DND-41 (cell line): ENCODE measurements at regions not wholly inside any gene's neighbourhood (a gene's known extent, or its start where the extent isn't known, plus 50 kb on each side); places are given as distances from the start of the nearest gene placed in this dataset.

Experiments
- ATAC-seq: fragments of 200-7000 bp; cut with Tn5 transposase; 3 replicates; pipeline ENCODE4 v1.9.1; 2021; ENCODE audit warnings: low read depth; ENCODE audit not compliant: insufficient read depth
- DNase-seq: peaks from one replicate; pipeline ENCODE4 v3.0.0-alpha.2; 2020
- H2AFZ ChIP-seq: 2 replicates; pipeline ENCODE4 v1.6.0; 2012; ENCODE audit warnings: low read depth, low read length
- H3K27ac ChIP-seq: 2 replicates; pipeline ENCODE4 v1.5.1; 2012; ENCODE audit warnings: low read length, inconsistent platforms
- H3K27me3 ChIP-seq: fragments of 200-600 bp; sonication (generic); 2 replicates; pipeline ENCODE4 v1.6.0; 2012; ENCODE audit warnings: low read length, mild to moderate bottlenecking, inconsistent platforms; ENCODE audit not compliant: insufficient read depth, poor library complexity
- H3K36me3 ChIP-seq: 2 replicates; pipeline ENCODE4 v1.5.1; 2012; ENCODE audit warnings: low read length, inconsistent platforms; ENCODE audit not compliant: insufficient read depth
- H3K4me1 ChIP-seq: 2 replicates; pipeline ENCODE4 v1.5.1; 2012; ENCODE audit warnings: mild to moderate bottlenecking, low read length; ENCODE audit not compliant: insufficient read depth
- H3K4me2 ChIP-seq: 2 replicates; pipeline ENCODE4 v1.6.0; 2012; ENCODE audit warnings: mild to moderate bottlenecking, moderate library complexity, low read length, inconsistent platforms; ENCODE audit not compliant: insufficient read depth
- H3K4me3 ChIP-seq, 2 experiments: fragments of 200-600 bp in 1 of 2; shearing (Covaris generic) in 1 of 2; 2 replicates each; pipeline ENCODE4 v1.5.1; 2012 to 2016; ENCODE audit warnings: inconsistent platforms in 2 of 2, low read length in 2 of 2, mild to moderate bottlenecking in 2 of 2, low read depth in 1 of 2, moderate library complexity in 1 of 2
- H3K79me2 ChIP-seq: 2 replicates; pipeline ENCODE4 v1.6.0; 2012; ENCODE audit warnings: low read length, inconsistent platforms; ENCODE audit not compliant: insufficient read depth
- H3K9ac ChIP-seq: 2 replicates; pipeline ENCODE4 v1.6.0; 2012; ENCODE audit warnings: low read depth, mild to moderate bottlenecking, inconsistent platforms, low read length, moderate library complexity
- H3K9me3 ChIP-seq: 2 replicates; pipeline ENCODE4 v1.5.1; 2012; ENCODE audit warnings: low read length, moderate library complexity, mild to moderate bottlenecking, inconsistent platforms; ENCODE audit not compliant: insufficient read depth, severe bottlenecking
- H4K20me1 ChIP-seq: 2 replicates; pipeline ENCODE4 v1.6.0; 2012; ENCODE audit warnings: low read length; ENCODE audit not compliant: insufficient read depth
- CTCF ChIP-seq: IDR thresholded peaks from 2 replicates; pipeline ENCODE4 v1.5.1; 2012; ENCODE audit warnings: borderline replicate concordance, low read length, moderate library complexity, mild to moderate bottlenecking; ENCODE audit not compliant: poor library complexity, severe bottlenecking; ENCODE audit errors: extremely low read depth
- EZH2 ChIP-seq: IDR thresholded peaks from 3 replicates; pipeline ENCODE4 v1.6.1; 2012; ENCODE audit warnings: borderline replicate concordance, low read depth, mild to moderate bottlenecking, moderate library complexity, low read length, inconsistent platforms; ENCODE audit not compliant: severe bottlenecking

GRCh38 chr7:53111031-53111430 lies 75.6 kb downstream of the POM121L12 start:
- TF ChIP-seq CTCF (no peak), EZH2 (no peak)
- Histone ChIP-seq H3K9ac (no peak overlapping the region), H2AFZ (no peak overlapping the region), H3K36me3 (no peaks in the 10 kb centered on the region), H3K9me3 (no peaks in the 10 kb centered on the region), H3K4me3 (no peak overlapping the region), H4K20me1 (no peaks in the 10 kb centered on the region), H3K4me2 (no peak overlapping the region), H3K27ac (no peak overlapping the region), H3K79me2 (no peaks in the 10 kb centered on the region), H3K27me3 (no peaks in the 10 kb centered on the region), H3K4me1 (no peaks in the 10 kb centered on the region)
- no peak for ATAC-seq
- no peak for DNase-seq

DNA sequence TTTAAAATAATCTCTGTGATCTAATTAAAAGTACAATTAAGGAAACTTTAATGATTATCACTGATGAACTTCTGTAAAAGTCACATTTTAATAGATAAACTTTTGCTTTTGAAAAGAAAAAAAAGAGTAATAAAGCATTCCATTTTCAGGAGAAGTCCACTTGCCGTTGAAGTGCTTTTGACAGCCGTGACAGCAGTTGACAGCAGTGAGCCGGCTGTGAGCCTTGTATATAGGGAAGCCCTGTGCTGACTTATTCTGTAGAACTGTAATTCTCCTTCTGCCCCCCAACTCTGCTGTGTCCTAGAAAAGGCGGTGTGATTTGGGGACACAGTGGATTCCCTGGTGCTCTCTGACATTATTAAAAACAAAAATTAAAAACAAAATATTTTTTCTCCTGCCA lies 78.0 kb downstream of the POM121L12 start:
- no peak overlapping the region for H3K9ac ChIP-seq
- ATAC-seq: no peak
- H3K9me3 ChIP-seq: no peaks in the 10 kb centered on the region
- H3K4me3 ChIP-seq: no peak overlapping the region
- no peaks in the 10 kb centered on the region for H4K20me1 ChIP-seq
- TF ChIP-seq EZH2 (no peak), CTCF (no peak)
- H3K4me1 ChIP-seq: no peaks in the 10 kb centered on the region
- H3K36me3 ChIP-seq: no peaks in the 10 kb centered on the region
- no peaks in the 10 kb centered on the region for H3K79me2 ChIP-seq
- no peaks in the 10 kb centered on the region for H3K27me3 ChIP-seq
- H2AFZ ChIP-seq: no peak overlapping the region
- no peak overlapping the region for H3K27ac ChIP-seq
- H3K4me2 ChIP-seq: no peak overlapping the region
- DNase-seq: no peak

DNA sequence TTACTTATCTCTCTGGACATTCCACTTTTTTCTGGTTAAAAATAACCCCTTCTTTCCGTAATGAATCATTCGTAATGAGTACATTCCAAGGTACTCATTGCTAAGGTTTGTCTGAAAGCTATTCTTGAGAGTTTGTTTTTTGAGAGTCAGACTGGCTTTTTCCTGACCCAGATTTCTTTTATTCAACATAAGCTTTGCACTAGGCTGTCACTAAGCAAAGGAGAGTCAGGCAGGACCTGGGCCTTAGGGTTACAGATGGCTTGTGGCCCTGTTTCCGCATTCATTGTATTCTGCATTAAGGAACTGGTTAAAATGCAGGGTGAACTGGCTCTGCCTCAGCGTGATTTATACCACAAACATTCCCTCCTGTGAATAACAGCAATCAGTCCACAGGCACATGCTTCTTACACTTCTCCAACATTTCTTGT lies 84.1 kb downstream of the POM121L12 start:
- Histone ChIP-seq H3K36me3 (no peaks in the 10 kb centered on the region), H3K9ac (no peak overlapping the region), H4K20me1 (no peaks in the 10 kb centered on the region), H3K4me1 (no peaks in the 10 kb centered on the region), H3K4me2 (no peak overlapping the region), H3K4me3 (no peak overlapping the region), H3K79me2 (no peaks in the 10 kb centered on the region), H2AFZ (no peak overlapping the region), H3K9me3 (no peaks in the 10 kb centered on the region), H3K27me3 (no peaks in the 10 kb centered on the region), H3K27ac (no peak overlapping the region)
- TF ChIP-seq EZH2 (no peak), CTCF (no peak)
- DNase-seq (no peak), ATAC-seq (no peak)

DNA sequence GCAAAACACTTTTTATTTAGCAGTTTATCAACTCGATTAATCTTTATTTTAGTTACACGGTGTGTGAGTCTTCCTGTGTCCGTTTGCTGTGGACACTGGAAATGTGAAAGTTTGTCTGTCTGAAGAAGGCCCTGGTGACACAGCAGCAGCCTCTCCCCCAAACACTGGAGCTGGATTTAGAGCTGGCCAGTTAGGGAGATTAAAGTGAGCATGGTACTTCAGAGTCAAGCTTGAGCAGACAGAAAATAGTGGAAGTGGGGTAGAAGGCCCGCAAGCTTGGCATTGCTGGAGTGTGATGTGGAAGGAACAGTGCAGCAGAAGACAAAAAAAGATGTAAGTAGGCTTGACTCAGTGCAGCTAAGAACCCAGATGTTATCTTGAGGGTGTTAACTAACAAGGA lies 85.9 kb downstream of the POM121L12 start:
- ATAC-seq: no peak

More for the DNA sequence above, 85.9 kb downstream of the POM121L12 start:
- Histone ChIP-seq H3K4me2 (no peak overlapping the region), H3K9ac (no peak overlapping the region), H3K4me1 (no peaks in the 10 kb centered on the region), H3K9me3 (no peaks in the 10 kb centered on the region), H3K27ac (no peak overlapping the region), H3K4me3 (no peak overlapping the region), H3K79me2 (no peaks in the 10 kb centered on the region), H2AFZ (no peak overlapping the region), H3K27me3 (no peaks in the 10 kb centered on the region), H4K20me1 (no peaks in the 10 kb centered on the region), H3K36me3 (no peaks in the 10 kb centered on the region)
- DNase-seq: no peak
- TF ChIP-seq EZH2 (no peak), CTCF (no peak)
